OCI-LY7 (cell line): ENCODE measurements at regions not wholly inside any gene's neighbourhood (a gene's known extent, or its start where the extent isn't known, plus 50 kb on each side); places are given as distances from the start of the nearest gene placed in this dataset.

ENCODE experiments used
- CTCF ChIP-seq: fragments of 200-600 bp; sonication (generic); conservative IDR thresholded peaks from 2 replicates; pipeline ENCODE4 v1.5.1; 2014; ENCODE audit warnings: mild to moderate bottlenecking, antibody characterized with exemption, low read length, moderate library complexity, mixed read lengths
- EZH2phosphoT487 ChIP-seq: fragments of 200-600 bp; sonication (generic); IDR thresholded peaks from 2 replicates; pipeline ENCODE4 v1.6.1; 2018; ENCODE audit warnings: low read depth, borderline replicate concordance, mild to moderate bottlenecking, mixed run types, antibody characterized with exemption, low read length, moderate library complexity, mixed read lengths

GRCh38 chr5:23216345-23216744, 291.1 kb upstream of the PRDM9 start:
- TF ChIP-seq CTCF (no peak), EZH2phosphoT487 (no peak)
